HCT116 (cell line): ENCODE measurements at regions not wholly inside any gene's neighbourhood (a gene's known extent, or its start where the extent isn't known, plus 50 kb on each side); places are given as distances from the start of the nearest gene placed in this dataset.

Experiments
- ATAC-seq: fragments of 200-7000 bp; cut with Tn5 transposase; 2 replicates; pipeline ENCODE4 v1.9.1; 2020; ENCODE audit warnings: mild to moderate bottlenecking, moderate library complexity
- BruUV-seq: library from RNA; stranded (reverse); fragments of 400-500 nt; replicated peaks from 2 replicates; lab custom pipeline; 2021; lab: Mats Ljungman, UMichigan
- CTCF ChIA-PET: fragments of 300-600 bp; sonication (Branson Sonifier 250); formaldehyde crosslinking; loops from one replicate; lab custom pipeline; 2021; ENCODE audit warnings: antibody characterized with exemption; lab: Charles Lee
- POLR2A ChIA-PET: fragments of 300-600, 350-600 bp; sonication (Branson Sonifier 250); formaldehyde crosslinking; loops from one replicate; lab custom pipeline; 2021; ENCODE audit warnings: antibody characterized with exemption; lab: Charles Lee
- RAD21 ChIA-PET, 2 experiments: fragments of 300-600 bp; sonication (Branson Sonifier 250); formaldehyde crosslinking; loops; one replicate each; lab custom pipeline; 2023; ENCODE audit warnings: low total read pairs in 2 of 2; ENCODE audit not compliant: uncharacterized antibody in 2 of 2, unreplicated experiment in 2 of 2, low non-redundant PET in 1 of 2; lab: Charles Lee
- DNase-seq: peaks from one replicate; pipeline ENCODE4 v3.0.0-alpha.2; 2010; ENCODE audit warnings: low read depth, low spot score
- H2AFZ ChIP-seq: fragments of 200-600 bp; shearing (Covaris generic), sonication (generic); 2 replicates; pipeline ENCODE4 v1.6.1; 2017; ENCODE audit warnings: low read depth, mixed run types, mixed read lengths, antibody characterized with exemption, low read length; ENCODE audit not compliant: poor library complexity, severe bottlenecking
- H3K27ac ChIP-seq: 2 replicates; pipeline ENCODE4 v1.5.1; 2012; ENCODE audit warnings: low read depth, low read length
- H3K27me3 ChIP-seq: fragments of 200-600 bp; sonication (generic); 2 replicates; pipeline ENCODE4 v1.6.1; 2016; ENCODE audit warnings: mixed run types, low read length, mixed read lengths; ENCODE audit not compliant: insufficient read depth
- H3K36me3 ChIP-seq, 2 experiments: fragments of 200-500 bp in 1 of 2; fragments of 200-600 bp in 1 of 2; sonication (Bioruptor generic) in 1 of 2; sonication (generic) in 1 of 2; 2 replicates each; pipeline versions ENCODE4 v1.5.1 to v1.6.1; 2014 to 2016; ENCODE audit warnings: low read length in 2 of 2, inconsistent platforms in 1 of 2, mixed read lengths in 1 of 2, mixed run types in 1 of 2; ENCODE audit not compliant: insufficient read depth in 2 of 2, control insufficient read depth in 1 of 2
- H3K4me1 ChIP-seq, 2 experiments: fragments of 200-600 bp in 1 of 2; sonication (generic) in 1 of 2; 2 replicates each; pipeline versions ENCODE4 v1.5.1 to v1.6.1; 2012 to 2017; ENCODE audit warnings: low read length in 2 of 2, inconsistent platforms in 1 of 2, mild to moderate bottlenecking in 1 of 2, mixed read lengths in 1 of 2, mixed run types in 1 of 2, moderate library complexity in 1 of 2; ENCODE audit not compliant: insufficient read depth in 2 of 2, control insufficient read depth in 1 of 2
- H3K4me2 ChIP-seq: fragments of 200-600 bp; sonication (generic); 2 replicates; pipeline ENCODE4 v1.6.1; 2017; ENCODE audit warnings: mixed run types, low read length, mixed read lengths
- H3K4me3 ChIP-seq, 2 experiments: fragments of 200-600 bp in 1 of 2; sonication (generic) in 1 of 2; replicated peaks in 1 of 2; 2 replicates each; pipeline ENCODE4 v1.5.1; 2011 to 2016; ENCODE audit warnings: low read length in 2 of 2, control low read depth in 1 of 2, low read depth in 1 of 2, mild to moderate bottlenecking in 1 of 2, mixed read lengths in 1 of 2, mixed run types in 1 of 2
- H3K79me2 ChIP-seq: fragments of 200-600 bp; sonication (generic); 2 replicates; pipeline ENCODE4 v1.6.1; 2017; ENCODE audit warnings: mild to moderate bottlenecking, mixed run types, low read length, moderate library complexity, mixed read lengths; ENCODE audit not compliant: insufficient read depth
- H3K9ac ChIP-seq: fragments of 200-600 bp; sonication (generic); 2 replicates; pipeline ENCODE4 v1.6.1; 2016; ENCODE audit warnings: low read length, mixed read lengths
- H3K9me2 ChIP-seq: fragments of 200-600 bp; sonication (generic), shearing (Covaris generic); 2 replicates; pipeline ENCODE4 v1.6.1; 2017; ENCODE audit warnings: mixed run types, mild to moderate bottlenecking, moderate library complexity; ENCODE audit not compliant: insufficient read depth
- H3K9me3 ChIP-seq, 2 experiments: fragments of 200-500 bp in 1 of 2; fragments of 200-600 bp in 1 of 2; sonication (Bioruptor generic) in 1 of 2; sonication (generic) in 1 of 2; 2 replicates each; pipeline ENCODE4 v1.6.1; 2014 to 2017; ENCODE audit warnings: low read length in 2 of 2, mixed read lengths in 2 of 2, inconsistent platforms in 1 of 2, low read depth in 1 of 2, mild to moderate bottlenecking in 1 of 2, mixed run types in 1 of 2, moderate library complexity in 1 of 2; ENCODE audit not compliant: control insufficient read depth in 1 of 2, insufficient read depth in 1 of 2
- H4K20me1 ChIP-seq: fragments of 200-600 bp; sonication (generic), shearing (Covaris generic); 2 replicates; pipeline ENCODE4 v1.6.1; 2017; ENCODE audit warnings: mixed run types, mild to moderate bottlenecking, moderate library complexity; ENCODE audit not compliant: insufficient read depth
- CEBPB ChIP-seq: IDR thresholded peaks from 2 replicates; pipeline ENCODE4 v1.6.1; 2012; ENCODE audit warnings: low read depth
- CTCF ChIP-seq, 3 experiments: fragments of 200-600 bp in 1 of 3; sonication (generic) in 1 of 3; IDR thresholded peaks in 2 of 3; conservative IDR thresholded peaks in 1 of 3; 2 replicates each; pipeline ENCODE4 v1.5.1; 2012 to 2017; ENCODE audit warnings: low read depth in 2 of 3, low read length in 2 of 3, antibody characterized with exemption in 1 of 3, borderline replicate concordance in 1 of 3, control low read depth in 1 of 3, mild to moderate bottlenecking in 1 of 3, mixed read lengths in 1 of 3, mixed run types in 1 of 3, moderate library complexity in 1 of 3; ENCODE audit not compliant: insufficient read depth in 1 of 3
- EGR1 ChIP-seq: IDR thresholded peaks from 2 replicates; pipeline ENCODE4 v1.6.1; 2012; ENCODE audit warnings: low read depth
- ELF1 ChIP-seq: IDR thresholded peaks from 2 replicates; pipeline ENCODE4 v1.6.1; 2012; ENCODE audit warnings: low read depth, borderline replicate concordance
- EZH2 ChIP-seq: fragments of 200-600 bp; sonication (generic); IDR thresholded peaks from 2 replicates; pipeline ENCODE4 v1.6.1; 2017; ENCODE audit warnings: antibody characterized with exemption, mixed run types
- EZH2phosphoT487 ChIP-seq: fragments of 200-600 bp; IDR thresholded peaks from 2 replicates; pipeline ENCODE4 v1.6.1; 2018; ENCODE audit warnings: antibody characterized with exemption, borderline replicate concordance
- POLR2A ChIP-seq: IDR thresholded peaks from 2 replicates; pipeline ENCODE4 v1.7.0; 2011; ENCODE audit warnings: borderline replicate concordance; ENCODE audit not compliant: insufficient read depth, insufficient read length; ENCODE audit errors: extremely low read depth
- POLR2AphosphoS5 ChIP-seq: IDR thresholded peaks from 2 replicates; pipeline ENCODE4 v1.6.1; 2011; ENCODE audit warnings: mild to moderate bottlenecking, low read depth, low read length, moderate library complexity
- RAD21 ChIP-seq: IDR thresholded peaks from 2 replicates; pipeline ENCODE4 v1.6.1; 2012; ENCODE audit warnings: low read depth, mild to moderate bottlenecking
- REST ChIP-seq: IDR thresholded peaks from 2 replicates; pipeline ENCODE4 v1.6.1; 2012; ENCODE audit warnings: low read depth
- SP1 ChIP-seq: IDR thresholded peaks from 2 replicates; pipeline ENCODE4 v1.6.1; 2012; ENCODE audit warnings: low read depth
- TCF7L2 ChIP-seq: IDR thresholded peaks from 2 replicates; pipeline ENCODE4 v1.7.0; 2011; ENCODE audit warnings: borderline replicate concordance, inconsistent platforms; ENCODE audit not compliant: insufficient read depth, insufficient read length; ENCODE audit errors: extremely low read depth
- YY1 ChIP-seq: IDR thresholded peaks from 2 replicates; pipeline ENCODE4 v1.6.1; 2011; ENCODE audit warnings: low read length, low read depth, moderate library complexity, mild to moderate bottlenecking; ENCODE audit not compliant: insufficient replicate concordance; ENCODE audit errors: extremely low read depth
- ZFX ChIP-seq: fragments of 450-650 bp; IDR thresholded peaks from 2 replicates; pipeline ENCODE4 v1.6.1; 2017
- ZNF274 ChIP-seq: fragments of 200-500 bp; sonication (Bioruptor generic); IDR thresholded peaks from 2 replicates; pipeline ENCODE4 v1.6.1; 2014; ENCODE audit warnings: mild to moderate bottlenecking, low read depth, low read length, inconsistent platforms
- intact Hi-C: fragments of 100-400 bp; cut with micrococcal nuclease; formaldehyde crosslinking; loops from 2 replicates; pipeline ENCODE4 v1.10.0; 2022
- TF ChIP-seq, protein P1 (sequence below): IDR thresholded peaks from 2 replicates; pipeline ENCODE4 v1.6.1; 2012
- TF ChIP-seq, protein P2 (sequence below): IDR thresholded peaks from 2 replicates; pipeline ENCODE4 v1.6.1; 2012
- TF ChIP-seq, protein P3 (sequence below): IDR thresholded peaks from 2 replicates; pipeline ENCODE4 v1.6.1; 2011; ENCODE audit warnings: mild to moderate bottlenecking, low read length, moderate library complexity; ENCODE audit not compliant: insufficient replicate concordance; ENCODE audit errors: extremely low read depth

DNA sequence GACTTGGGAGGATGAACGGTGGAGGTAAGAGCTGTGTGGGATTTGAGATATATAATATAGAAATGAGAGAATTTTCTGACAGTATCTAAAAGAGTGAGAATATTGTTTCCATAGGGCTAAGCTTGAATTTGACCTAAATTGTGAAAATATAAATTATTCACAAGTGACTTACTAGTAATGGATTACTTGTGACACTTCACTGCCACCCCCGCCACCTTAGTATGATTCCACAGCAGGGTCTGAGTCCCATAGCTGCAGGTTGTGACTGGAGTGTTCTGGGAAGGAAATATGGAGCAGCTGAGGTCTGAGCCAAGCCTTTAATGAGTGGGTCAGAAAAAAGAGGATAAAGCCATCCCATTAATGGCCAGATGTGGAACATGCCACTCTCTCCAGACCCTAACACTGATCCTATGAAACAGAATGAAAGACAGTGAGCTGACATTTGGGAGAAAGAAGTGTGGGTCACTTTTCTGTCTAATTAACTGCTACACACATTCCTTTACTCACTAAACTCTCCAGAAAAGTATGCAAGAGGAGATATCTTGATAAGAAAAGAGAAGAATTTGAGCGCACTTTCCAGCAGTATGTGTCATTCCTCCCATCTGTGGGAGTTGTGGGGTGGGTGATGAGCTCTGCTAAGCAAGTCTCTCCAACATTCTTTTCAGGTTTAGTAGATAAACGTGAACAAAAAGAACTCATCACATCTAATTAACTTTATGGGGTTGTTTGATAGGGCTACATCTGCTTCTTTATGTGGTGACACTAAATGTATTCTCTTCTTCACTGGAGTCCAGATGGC is 1193.4 kb downstream of the SORCS3 start:
- intact Hi-C loops, result no loop called here
- H3K9me3 ChIP-seq, result peaks cover 29 to 43% of the 10 kb centered on the region in 2 experiments; a peak in 3 of 4 replicates
- H4K20me1 ChIP-seq, result no peaks in the 10 kb centered on the region
- no peaks in the 10 kb centered on the region for H3K36me3 ChIP-seq
- H3K27me3 ChIP-seq, result no peaks in the 10 kb centered on the region
- H3K79me2 ChIP-seq, result no peaks in the 10 kb centered on the region
- H3K4me3 ChIP-seq, result no peak overlapping the region
- no peaks in the 10 kb centered on the region for H3K4me1 ChIP-seq
- ATAC-seq (no peak), DNase-seq (no peak)
- H2AFZ ChIP-seq, result no peak overlapping the region
- CTCF ChIA-PET, result no interaction called here
- no peaks in the 10 kb centered on the region for H3K9me2 ChIP-seq
- TF ChIP-seq POLR2A, result no peak
- TF ChIP-seq ZFX, result no peak
- no peak for TF ChIP-seq EZH2phosphoT487
- no peak for TF ChIP-seq YY1
- TF ChIP-seq REST, result no peak
- no peak for TF ChIP-seq EGR1
- no peak for TF ChIP-seq SP1
- TF ChIP-seq EZH2, result no peak
- TF ChIP-seq ELF1, result no peak
- TF ChIP-seq CEBPB, result no peak
- TF ChIP-seq, protein P1, sequence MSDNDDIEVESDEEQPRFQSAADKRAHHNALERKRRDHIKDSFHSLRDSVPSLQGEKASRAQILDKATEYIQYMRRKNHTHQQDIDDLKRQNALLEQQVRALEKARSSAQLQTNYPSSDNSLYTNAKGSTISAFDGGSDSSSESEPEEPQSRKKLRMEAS, result no peak
- TF ChIP-seq, protein P2, sequence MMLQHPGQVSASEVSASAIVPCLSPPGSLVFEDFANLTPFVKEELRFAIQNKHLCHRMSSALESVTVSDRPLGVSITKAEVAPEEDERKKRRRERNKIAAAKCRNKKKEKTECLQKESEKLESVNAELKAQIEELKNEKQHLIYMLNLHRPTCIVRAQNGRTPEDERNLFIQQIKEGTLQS, result no peak
- no peak for TF ChIP-seq CTCF (IDR thresholded peaks at IDR 0.05 in 2 of 3, conservative IDR thresholded peaks at IDR 0.05 in 1 of 3; ENCODE audit: borderline replicate concordance in 1 of 3, insufficient read depth in 1 of 3, low read depth in 2 of 3, low read length in 2 of 3)
- TF ChIP-seq RAD21, result no peak
- no peak for TF ChIP-seq POLR2AphosphoS5
- no peak for TF ChIP-seq ZNF274
- TF ChIP-seq, protein P3, sequence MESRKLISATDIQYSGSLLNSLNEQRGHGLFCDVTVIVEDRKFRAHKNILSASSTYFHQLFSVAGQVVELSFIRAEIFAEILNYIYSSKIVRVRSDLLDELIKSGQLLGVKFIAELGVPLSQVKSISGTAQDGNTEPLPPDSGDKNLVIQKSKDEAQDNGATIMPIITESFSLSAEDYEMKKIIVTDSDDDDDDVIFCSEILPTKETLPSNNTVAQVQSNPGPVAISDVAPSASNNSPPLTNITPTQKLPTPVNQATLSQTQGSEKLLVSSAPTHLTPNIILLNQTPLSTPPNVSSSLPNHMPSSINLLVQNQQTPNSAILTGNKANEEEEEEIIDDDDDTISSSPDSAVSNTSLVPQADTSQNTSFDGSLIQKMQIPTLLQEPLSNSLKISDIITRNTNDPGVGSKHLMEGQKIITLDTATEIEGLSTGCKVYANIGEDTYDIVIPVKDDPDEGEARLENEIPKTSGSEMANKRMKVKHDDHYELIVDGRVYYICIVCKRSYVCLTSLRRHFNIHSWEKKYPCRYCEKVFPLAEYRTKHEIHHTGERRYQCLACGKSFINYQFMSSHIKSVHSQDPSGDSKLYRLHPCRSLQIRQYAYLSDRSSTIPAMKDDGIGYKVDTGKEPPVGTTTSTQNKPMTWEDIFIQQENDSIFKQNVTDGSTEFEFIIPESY, result no peak
- no peak for TF ChIP-seq TCF7L2
- TF ChIP-seq, all 23 proteins: peak for 0
- ChIA-PET POLR2A (no interaction called here), RAD21 (no interaction called here)
- H3K27ac ChIP-seq, result no peak overlapping the region
- H3K4me2 ChIP-seq, result no peak overlapping the region
- no TSS peak for BruUV-seq
- H3K9ac ChIP-seq, result no peak overlapping the region
